HG03575 (cell line): ENCODE measurements at regions not wholly inside any gene's neighbourhood (a gene's known extent, or its start where the extent isn't known, plus 50 kb on each side); places are given as distances from the start of the nearest gene placed in this dataset.

Experiments
- ATAC-seq: cut with Tn5 transposase; IDR thresholded peaks from one replicate; pipeline ENCODE4 v1.9.1; 2021; ENCODE audit not compliant: unreplicated experiment, insufficient number of reproducible peaks, low FRiP score; ENCODE audit errors: extremely low read depth

DNA sequence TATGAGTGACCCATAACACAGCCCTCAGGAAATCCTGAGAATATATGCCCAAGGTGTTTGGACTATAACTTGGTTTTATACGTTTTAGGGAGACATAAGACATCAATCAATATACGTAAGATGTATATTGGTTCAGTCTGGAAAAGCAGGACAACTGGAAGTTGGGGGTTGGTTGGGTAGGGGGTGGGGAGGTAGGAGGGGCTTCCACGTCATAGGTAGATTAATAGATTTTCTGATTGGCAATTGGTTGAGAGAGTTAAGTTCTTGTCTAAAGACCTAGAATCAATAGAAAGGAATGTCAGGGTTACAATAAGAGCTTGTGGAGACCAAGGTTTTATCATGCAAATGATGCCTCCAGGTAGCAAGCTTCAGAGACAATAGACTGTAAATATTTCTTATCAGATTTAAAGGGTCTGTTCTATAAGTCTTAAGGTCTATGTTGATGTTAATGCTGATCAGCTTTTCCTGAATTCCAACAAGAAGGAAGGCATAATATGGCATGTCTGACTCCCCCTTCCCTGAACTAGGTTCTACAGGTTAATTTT, 2267.7 kb upstream of the ACO1 start:
- no peak for ATAC-seq

GRCh38 chr9:30120666-30121065, 2263.8 kb upstream of the ACO1 start:
- ATAC-seq = no peak

DNA sequence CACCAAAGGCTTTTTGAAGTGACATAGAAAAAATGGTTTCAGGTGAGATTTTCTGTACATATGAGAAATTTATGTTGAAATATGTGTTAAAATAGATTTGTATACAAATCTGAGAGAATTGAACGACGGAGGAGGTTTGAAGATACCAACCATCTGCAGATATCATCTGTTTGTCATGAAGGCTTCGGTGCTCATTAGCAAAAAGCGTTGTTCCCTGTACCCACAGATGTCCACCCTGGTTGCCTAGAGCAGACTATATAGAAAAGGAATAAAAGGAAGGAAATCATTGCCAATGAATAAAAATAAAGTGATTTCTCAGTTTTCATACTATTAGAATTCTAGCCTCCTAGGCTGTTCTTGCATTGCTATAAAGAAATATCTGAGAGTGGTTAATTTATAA, 2262.8 kb upstream of the ACO1 start:
- no peak for ATAC-seq

- ATAC-seq = no peak
These were observed 2258.6 kb upstream of the ACO1 start for GRCh38 chr9:30125881-30126280.

DNA sequence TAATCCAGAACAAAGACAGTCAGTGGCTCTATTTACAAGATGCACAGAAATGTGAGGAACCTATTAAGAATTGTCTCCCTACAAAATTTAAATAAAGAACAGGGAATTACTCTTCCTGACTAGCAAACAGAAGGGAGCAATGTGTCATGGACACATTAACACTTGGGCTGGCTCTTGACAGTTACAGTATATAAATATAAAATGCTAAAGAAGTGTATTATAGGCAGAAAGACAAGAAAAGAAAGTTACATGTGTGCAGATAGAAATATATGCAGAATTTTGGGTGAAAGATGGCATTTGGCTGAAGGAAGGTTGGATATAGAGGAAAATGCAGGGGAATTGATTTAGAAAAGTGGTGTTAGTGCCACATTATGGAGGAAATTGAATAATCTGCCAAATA, 2257.1 kb upstream of the ACO1 start:
- no peak for ATAC-seq

DNA sequence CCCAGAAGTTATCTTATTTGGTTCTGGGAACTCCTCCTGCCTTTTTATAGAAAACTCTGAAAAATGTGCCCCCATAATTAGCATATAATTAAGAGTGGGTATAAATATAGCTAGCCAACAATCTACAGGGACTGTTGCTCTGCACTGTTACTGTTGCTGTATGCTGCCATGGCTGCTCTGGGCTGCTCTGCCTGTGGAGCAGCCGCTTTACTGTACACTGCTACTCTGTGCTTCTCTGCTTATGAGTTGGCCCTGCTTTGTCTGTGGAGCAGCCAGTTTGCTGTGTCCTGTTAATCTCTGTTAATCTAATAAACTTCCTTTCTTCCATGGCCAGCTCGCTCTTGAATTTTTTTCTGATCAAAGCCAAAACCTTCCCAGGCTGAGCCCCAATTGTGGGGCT, 2244.0 kb upstream of the ACO1 start:
- no peak for ATAC-seq

- no peak for ATAC-seq
These were observed 2223.9 kb upstream of the ACO1 start for GRCh38 chr9:30160570-30160969.

DNA sequence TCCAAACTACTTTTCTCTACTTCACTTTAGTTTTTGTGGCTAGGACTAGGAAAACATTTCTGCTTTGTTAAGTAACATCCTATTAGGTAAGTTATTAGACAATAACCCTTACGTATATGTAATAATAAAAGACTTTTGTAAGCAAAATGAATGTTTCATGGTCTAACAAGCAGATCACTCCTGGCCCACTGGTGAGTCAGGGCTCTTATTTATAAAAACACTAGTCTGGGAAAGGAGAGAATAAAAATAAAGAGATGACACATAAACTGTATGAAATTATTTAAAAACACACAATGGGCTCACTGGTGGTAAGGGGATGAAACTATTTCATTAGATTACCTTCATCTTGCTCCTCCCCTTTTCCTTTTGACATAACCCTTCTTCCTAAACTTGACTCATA, 2212.2 kb upstream of the ACO1 start:
- ATAC-seq = no peak

DNA sequence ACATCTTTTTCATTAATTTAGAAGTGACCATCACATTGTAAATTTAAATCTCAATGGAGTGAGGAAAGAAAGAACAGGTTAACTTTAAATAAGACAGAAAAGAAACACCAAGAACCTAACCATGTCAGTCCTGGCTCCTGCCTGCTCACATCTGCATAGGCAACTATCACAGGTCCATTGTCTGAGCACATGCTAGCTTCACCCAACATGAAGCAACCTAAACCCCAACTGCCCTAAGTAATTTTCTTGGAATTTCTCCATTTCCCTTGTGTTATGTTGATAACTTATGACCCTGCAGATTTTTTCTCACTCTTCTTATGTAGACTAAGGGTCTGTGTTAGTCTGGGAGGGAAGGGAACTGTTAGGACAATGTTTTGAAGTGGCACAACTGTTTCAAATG, 2205.8 kb upstream of the ACO1 start:
- ATAC-seq = no peak

DNA sequence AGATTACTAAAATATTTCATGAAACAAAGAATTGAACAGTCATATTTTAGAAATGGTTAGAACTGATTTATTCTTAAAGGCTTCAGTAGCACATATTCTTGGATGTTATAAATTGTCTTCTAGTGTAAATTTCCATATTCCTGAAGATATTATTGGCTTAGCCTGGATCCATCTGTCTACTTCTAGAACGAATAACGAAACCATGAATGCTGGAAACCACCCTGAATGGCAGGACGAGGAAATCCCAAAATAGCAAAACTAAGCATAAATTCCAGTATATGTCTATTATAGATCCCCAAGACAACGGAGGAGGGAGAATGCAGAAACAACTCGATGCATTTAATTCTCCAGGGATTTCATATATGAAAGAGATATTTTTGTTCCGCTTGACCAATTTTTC, 2191.0 kb upstream of the ACO1 start:
- ATAC-seq = no peak

- ATAC-seq = no peak
These were observed 2187.5 kb upstream of the ACO1 start for GRCh38 chr9:30196941-30197340.

GRCh38 chr9:30197453-30197852, 2187.0 kb upstream of the ACO1 start:
- ATAC-seq = no peak

DNA sequence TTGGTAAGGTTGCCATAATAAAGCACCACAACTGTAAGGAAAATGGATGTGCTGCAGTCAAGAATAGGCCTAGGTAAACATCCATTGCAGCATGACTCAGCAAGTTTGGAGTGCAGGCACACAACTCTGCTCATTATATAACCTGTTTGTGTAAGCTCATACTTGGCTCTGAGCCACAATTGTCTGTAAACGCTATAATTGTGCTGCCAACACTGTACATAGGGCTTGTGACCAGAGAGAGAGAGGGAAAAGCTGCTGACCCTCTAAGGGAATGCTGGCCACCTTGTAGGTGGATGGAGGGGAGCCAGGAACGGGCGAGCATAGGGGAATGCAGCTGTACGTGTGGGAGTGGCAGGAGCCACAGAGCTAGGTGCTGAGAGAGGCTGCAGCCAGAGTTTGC, 2186.5 kb upstream of the ACO1 start:
- ATAC-seq = no peak

- no peak for ATAC-seq
These were observed 2185.8 kb upstream of the ACO1 start for GRCh38 chr9:30198463-30199309.

DNA sequence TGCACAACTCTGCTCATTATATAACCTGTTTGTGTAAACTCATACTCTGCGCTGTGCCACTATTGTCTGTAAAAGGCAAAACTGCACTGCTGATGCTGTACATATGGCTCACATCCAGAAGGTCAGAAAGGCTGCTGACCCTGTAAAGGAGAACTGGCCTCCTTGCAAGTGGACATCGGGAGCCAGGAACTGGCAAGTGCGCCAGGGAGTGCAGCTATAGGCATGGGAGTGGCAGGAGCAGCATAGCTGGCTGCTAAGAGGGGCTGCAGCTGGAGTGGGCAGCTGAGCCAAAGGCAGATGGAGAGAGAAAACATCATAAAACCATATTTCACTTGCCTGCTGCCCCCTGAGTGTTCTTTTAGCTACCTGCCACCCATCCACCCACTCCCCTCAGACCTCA, 2183.4 kb upstream of the ACO1 start:
- no peak for ATAC-seq

DNA sequence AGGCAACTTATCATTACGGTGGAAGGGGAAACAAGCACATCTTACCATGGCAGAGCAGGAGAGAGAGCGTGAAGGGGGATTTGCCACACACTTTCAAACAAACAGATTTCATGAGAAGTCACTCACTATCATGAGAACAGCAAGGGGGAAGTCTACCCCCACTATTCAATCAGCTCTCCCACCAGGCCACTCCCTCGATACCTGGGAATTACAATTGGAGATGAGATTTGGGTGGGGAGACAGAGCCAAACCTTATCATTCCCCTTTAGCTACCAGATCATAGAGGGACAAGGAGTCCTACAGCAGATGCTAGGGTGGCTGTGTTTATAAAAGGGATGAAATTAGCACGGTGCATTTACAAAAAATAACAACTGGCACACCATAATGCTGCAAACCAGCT, 2149.4 kb upstream of the ACO1 start:
- ATAC-seq = no peak

- ATAC-seq = no peak
These were observed 2148.9 kb upstream of the ACO1 start for GRCh38 chr9:30235564-30235963.

GRCh38 chr9:30239878-30240277, 2144.6 kb upstream of the ACO1 start:
- ATAC-seq = no peak

DNA sequence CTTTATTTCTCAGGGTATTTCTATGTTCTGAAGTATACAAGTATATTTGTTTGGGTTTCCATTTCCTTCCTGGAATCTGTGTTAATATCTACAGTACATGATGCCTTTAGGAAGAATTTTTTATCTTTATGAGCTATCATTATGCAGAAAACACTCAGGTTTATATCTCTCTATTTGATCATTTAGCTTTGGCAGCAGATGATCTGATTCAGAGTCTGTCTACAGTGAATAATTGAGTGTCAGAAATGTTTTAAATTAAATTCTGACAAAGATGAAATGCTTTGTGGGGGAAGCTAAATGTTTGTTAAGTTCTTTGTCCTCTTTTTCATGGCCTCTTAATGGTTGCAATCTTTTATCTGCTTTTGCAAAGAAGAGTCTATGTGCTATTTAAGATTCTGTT, 2141.0 kb upstream of the ACO1 start:
- no peak for ATAC-seq

GRCh38 chr9:30244877-30245276, 2139.6 kb upstream of the ACO1 start:
- ATAC-seq = no peak

GRCh38 chr9:30250872-30251271, 2133.6 kb upstream of the ACO1 start:
- no peak for ATAC-seq
